ENCODE measurements at regions not wholly inside any gene's neighbourhood (a gene's known extent, or its start where the extent isn't known, plus 50 kb on each side); places are given as distances from the start of the nearest gene placed in this dataset.

- DNase-seq (ENCODE audit: low read depth in 1 of 2, low spot score in 2 of 2) (no peak), FAIRE-seq (no peak)
These were observed 1539.3 kb upstream of the ACO1 start for GRCh38 chr9:30845136-30845535.

More at GRCh38 chr9:30845136-30845535, 1539.3 kb upstream of the ACO1 start:
- Histone ChIP-seq H3K23ac (ENCODE audit: insufficient read length) (no peak overlapping the region), H3K9me3 (ENCODE audit: insufficient read depth in 2 of 2, low read depth in 1 of 2, low read length in 1 of 2) (no peaks in the 10 kb centered on the region), H3K79me2 (ENCODE audit: control insufficient read depth in 1 of 2, insufficient read depth in 2 of 2, low read length in 2 of 2) (no peaks in the 10 kb centered on the region), H3K18ac (ENCODE audit: extremely low read depth, low read length) (no peak overlapping the region), H2BK120ac (replicated peaks; ENCODE audit: low read depth, low read length) (no peak overlapping the region), H3K23me2 (ENCODE audit: low read depth, low read length) (no peaks in the 10 kb centered on the region), H2BK15ac (ENCODE audit: low read length) (no peak overlapping the region), H3K56ac (replicated peaks; ENCODE audit: insufficient read length, low read depth, low read length) (no peak overlapping the region), H4K5ac (ENCODE audit: insufficient read length, low read depth, low read length) (no peak overlapping the region), H4K91ac (replicated peaks; ENCODE audit: insufficient read length, low read length) (no peak overlapping the region), H3K27me3 (replicated peaks in 1 of 4; ENCODE audit: control insufficient read depth in 3 of 4, extremely low read depth in 1 of 4, insufficient read depth in 3 of 4, low read length in 3 of 4) (no peaks in the 10 kb centered on the region), H4K8ac (ENCODE audit: extremely low read depth, insufficient read depth, low read length) (no peak overlapping the region), H2AK5ac (ENCODE audit: low read depth, low read length) (no peak overlapping the region), H4K20me1 (replicated peaks in 1 of 2; ENCODE audit: control insufficient read depth in 1 of 2, insufficient read depth in 2 of 2, low read length in 2 of 2) (no peaks in the 10 kb centered on the region), H3K79me1 (ENCODE audit: low read depth, low read length) (no peaks in the 10 kb centered on the region), H3K4ac (replicated peaks; ENCODE audit: insufficient read length, low read depth, low read length) (no peak overlapping the region), H3K4me3 (ENCODE audit: extremely low read depth in 1 of 4, insufficient read depth in 2 of 4, low read depth in 3 of 4, low read length in 4 of 4) (no peak overlapping the region), H3K4me2 (ENCODE audit: insufficient read depth in 1 of 2, low read depth in 2 of 2, low read length in 2 of 2) (no peak overlapping the region), H2BK12ac (ENCODE audit: low read depth, low read length) (no peak overlapping the region), H3K27ac (ENCODE audit: low read depth, low read length) (no peak overlapping the region), H3K4me1 (replicated peaks in 1 of 4; ENCODE audit: control insufficient read depth in 3 of 4, insufficient read depth in 4 of 4, low read length in 3 of 4) (no peaks in the 10 kb centered on the region), H3K14ac (ENCODE audit: insufficient read length) (no peak overlapping the region), H2BK20ac (ENCODE audit: low read length) (no peak overlapping the region), H3K36me3 (ENCODE audit: control insufficient read depth in 2 of 4, insufficient read depth in 4 of 4, low read length in 3 of 4) (no peaks in the 10 kb centered on the region), H2AFZ (ENCODE audit: low read length) (no peak overlapping the region), H2BK5ac (ENCODE audit: low read depth, low read length) (no peak overlapping the region), H3K9ac (replicated peaks in 1 of 4; ENCODE audit: extremely low read depth in 1 of 4, low read depth in 3 of 4, low read length in 3 of 4) (no peak overlapping the region)
- TF ChIP-seq POU5F1 (IDR thresholded peaks at IDR 0.05; ENCODE audit: low read depth, low read length) (no peak), FOSL1 (IDR thresholded peaks at IDR 0.05; ENCODE audit: insufficient read depth, low read depth, low read length) (no peak), MAFK (IDR thresholded peaks at IDR 0.05; ENCODE audit: low read depth, low read length) (no peak)
- POLR2A ChIA-PET (ENCODE audit: partially characterized antibody) = no interaction called here
- CTCF ChIA-PET (ENCODE audit: partially characterized antibody) = interaction anchor here (1.3 kb wide), 1 partner anchor 14 kb away, joined by 3 read pairs; no protein-coding TSS in a partner anchor
- WGBS, 2 experiments (ENCODE audit: extremely low coverage in 1 of 2, insufficient coverage in 1 of 2, insufficient read length in 1 of 2, insufficient replicate concordance in 2 of 2, low coverage in 1 of 2, low lambda C conversion rate in 2 of 2, missing lambda C conversion rate in 1 of 2) = 84% methylated on average over 1 of the region's 1 CpG; no CpG with 5 or more reads in 1 of the 2 experiments
